Stimulated activated CD8-positive, alpha-beta memory T cell treated with anti-CD3 and anti-CD28 coated beads, Interleukin-2, amount 100 ng/mL, for 48 hours (primary cell): ENCODE measurements at regions not wholly inside any gene's neighbourhood (a gene's known extent, or its start where the extent isn't known, plus 50 kb on each side); places are given as distances from the start of the nearest gene placed in this dataset.

Experiments used
- DNase-seq, 2 donors: peaks; one replicate each; pipeline ENCODE4 v3.0.0-alpha.2; 2020; ENCODE audit warnings: low read depth in 2 of 2

- no peak for DNase-seq
These were observed 215.3 kb upstream of the RARB start for GRCh38 chr3:25212736-25213135.

GRCh38 chr3:25214034-25214433 lies 214.0 kb upstream of the RARB start:
- DNase-seq = no peak

GRCh38 chr3:25218362-25218761 lies 209.7 kb upstream of the RARB start:
- DNase-seq = no peak

GRCh38 chr3:25226747-25227146 lies 201.3 kb upstream of the RARB start:
- no peak for DNase-seq

DNA sequence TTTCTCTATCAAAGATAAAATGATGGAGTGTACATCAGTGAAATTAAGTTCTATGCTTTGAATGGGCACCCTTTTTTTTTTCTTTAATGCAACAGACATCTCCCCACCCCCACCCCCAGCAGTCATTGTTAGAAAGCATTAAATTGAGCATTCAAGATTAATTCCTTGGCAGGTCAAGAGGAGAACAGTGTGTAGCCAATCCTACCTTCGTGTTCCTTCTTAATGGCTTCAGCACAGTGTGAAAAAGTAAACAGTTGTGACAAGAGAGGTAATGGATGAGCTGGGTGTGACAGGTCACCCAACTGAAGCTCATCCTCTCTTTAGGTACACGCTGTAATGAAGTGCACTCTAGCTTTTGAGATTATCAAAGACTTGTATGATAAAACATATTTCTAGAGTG lies 198.5 kb upstream of the RARB start:
- no peak for DNase-seq

DNA sequence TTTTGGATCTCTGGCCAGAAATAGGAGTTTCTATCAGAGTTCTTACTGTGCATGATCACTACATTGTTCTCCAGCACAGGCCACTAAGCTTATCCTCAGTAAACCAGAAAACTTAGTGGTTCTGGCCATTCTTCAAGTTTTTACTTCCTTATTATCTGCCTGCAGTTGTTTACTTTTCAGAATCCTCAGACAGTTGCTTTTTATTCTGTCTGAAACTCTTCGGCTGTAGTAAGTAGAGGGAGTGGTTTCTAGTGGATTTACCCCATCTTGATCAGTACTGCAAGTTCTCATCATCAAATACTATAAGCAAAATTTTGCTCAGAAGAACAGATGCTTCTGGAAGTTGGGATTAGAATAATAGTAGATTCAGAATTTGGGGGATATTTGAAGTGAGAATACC lies 193.0 kb upstream of the RARB start:
- DNase-seq = no peak

GRCh38 chr3:25235466-25235865 lies 192.6 kb upstream of the RARB start:
- DNase-seq = no peak

GRCh38 chr3:25237602-25238001 lies 190.5 kb upstream of the RARB start:
- DNase-seq = no peak

DNA sequence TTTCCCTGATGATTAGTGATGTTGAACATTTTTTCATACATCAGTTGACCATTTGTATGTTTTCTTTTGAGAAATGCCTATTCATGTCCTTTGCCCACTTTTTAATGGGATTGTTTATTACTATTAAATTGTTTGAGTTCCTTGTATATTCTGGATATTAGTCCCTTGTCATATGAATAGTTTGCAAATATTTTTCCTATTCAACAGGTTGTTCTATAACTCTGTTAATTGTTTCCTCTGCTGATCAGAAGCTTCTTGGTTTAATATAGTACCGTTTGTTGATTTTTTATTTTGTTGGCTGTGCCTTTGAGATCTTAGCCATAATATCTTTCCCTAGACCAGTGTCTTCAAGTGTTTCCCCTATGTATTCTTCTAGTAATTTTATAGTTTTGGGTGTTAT lies 189.0 kb upstream of the RARB start:
- no peak for DNase-seq

DNA sequence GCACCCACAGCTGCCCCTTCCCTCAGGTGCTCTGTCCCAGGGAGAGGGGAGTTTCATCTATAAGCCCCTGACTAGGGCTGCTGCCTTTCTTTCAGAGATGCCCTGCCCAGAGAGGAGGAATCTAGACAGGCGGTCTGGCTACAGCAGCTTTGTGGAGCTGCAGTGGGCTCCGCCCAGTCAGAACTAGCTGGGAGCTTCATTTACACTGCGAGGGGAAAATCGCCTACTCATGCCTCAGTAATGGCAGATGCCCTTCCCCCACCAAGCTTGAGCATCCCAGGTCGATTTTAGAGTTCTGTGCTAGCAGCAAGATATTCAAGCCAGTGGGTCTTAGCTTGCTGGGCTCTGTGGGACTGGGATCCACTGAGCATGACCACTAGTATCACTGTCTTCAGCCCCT lies 181.2 kb upstream of the RARB start:
- no peak for DNase-seq

- DNase-seq = no peak
These were observed 175.8 kb upstream of the RARB start for GRCh38 chr3:25252291-25252690.

- DNase-seq = no peak
These were observed 171.0 kb upstream of the RARB start for GRCh38 chr3:25257026-25257425.

GRCh38 chr3:25259871-25260270 lies 168.2 kb upstream of the RARB start:
- no peak for DNase-seq

GRCh38 chr3:25262322-25262721 lies 165.7 kb upstream of the RARB start:
- DNase-seq = no peak

DNA sequence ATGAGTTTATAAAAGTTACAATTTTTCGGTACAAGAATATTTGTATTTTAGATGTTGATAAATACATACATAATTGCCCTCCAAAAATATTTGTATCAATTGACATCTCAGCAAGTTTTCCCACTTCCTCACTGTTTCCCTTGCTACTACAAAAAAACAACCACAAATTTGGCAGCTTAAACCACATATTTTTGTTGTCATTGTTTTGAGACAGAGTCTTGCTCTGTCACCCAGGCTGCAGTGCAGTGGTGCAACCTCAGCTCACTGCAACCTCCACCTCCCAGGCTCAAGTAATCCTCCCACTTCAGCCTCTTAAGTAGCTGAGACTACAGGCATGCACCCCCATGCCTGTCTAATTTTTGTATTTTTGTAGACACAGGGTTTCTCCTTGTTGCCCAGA lies 162.8 kb upstream of the RARB start:
- no peak for DNase-seq

DNA sequence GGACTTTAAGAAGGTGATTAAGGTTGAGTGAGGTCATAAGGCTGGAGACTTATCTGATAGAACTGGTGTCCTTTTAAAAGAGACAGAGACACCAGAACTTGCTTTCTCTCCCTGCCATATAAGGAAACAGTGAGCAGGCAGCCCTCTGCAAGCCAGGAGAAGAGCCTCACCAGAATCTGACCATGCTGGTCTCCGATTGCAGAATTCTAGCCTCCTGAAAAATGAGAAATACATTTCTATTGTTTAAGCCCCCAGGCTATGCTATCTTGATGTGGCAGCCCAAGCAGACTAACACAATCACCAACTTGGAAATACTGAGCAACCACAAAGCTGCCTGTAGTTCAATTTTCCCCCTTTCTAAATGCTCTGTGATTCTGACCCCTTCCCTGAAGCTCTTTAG lies 161.4 kb upstream of the RARB start:
- DNase-seq = no peak

DNA sequence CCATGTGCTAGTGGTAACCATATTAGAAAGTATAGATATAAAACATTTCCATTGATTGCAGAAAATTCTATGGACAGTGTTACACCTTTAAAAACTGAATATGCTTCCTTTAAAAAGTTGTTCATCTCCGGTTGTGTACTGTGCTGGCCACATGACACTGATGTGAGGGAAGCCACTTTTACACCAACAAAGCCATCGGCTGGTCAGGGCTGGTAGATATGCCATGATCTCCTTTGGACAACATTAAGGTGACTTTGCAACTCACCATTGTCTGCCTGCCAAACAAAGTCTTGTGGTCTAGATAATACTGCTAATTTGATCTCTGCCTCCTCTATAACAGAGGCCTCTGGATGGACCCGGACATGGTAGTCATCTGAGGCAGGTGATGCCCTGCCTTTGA lies 156.0 kb upstream of the RARB start:
- no peak for DNase-seq

- DNase-seq = no peak
These were observed 154.4 kb upstream of the RARB start for GRCh38 chr3:25273582-25274171.

- no peak for DNase-seq
These were observed 150.6 kb upstream of the RARB start for GRCh38 chr3:25277503-25277902.

DNA sequence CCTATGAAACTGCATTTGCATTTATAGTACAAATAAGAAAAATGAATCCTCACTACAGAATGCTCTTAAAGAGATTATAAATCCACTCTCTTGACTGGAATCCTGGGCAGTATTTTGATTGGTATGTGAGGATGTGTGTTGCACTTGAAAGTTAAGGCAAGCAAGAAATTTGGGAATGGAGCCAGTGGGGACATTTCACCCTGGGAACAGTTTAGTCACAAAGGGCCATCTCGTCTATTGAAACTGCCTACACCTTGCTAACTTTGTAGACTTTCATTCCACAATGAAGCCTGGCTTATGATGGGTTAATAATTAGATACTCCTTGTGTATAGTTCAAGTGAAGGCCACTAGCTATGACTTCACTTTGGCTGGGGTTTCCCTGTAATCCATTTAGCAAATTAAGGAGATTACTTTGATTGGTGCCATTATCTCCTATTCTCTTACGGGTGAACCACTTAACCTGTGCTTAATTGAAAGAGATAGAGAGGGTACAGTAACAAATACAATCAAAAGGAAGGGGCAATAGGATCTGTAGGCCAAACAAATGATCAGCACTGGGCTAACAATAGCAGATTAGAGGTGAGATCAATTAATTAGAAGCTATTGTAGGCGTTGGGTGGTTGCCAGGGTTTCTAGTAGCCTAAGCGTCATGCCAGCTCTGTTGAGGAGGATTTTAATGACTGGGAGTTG lies 146.9 kb upstream of the RARB start:
- no peak for DNase-seq

DNA sequence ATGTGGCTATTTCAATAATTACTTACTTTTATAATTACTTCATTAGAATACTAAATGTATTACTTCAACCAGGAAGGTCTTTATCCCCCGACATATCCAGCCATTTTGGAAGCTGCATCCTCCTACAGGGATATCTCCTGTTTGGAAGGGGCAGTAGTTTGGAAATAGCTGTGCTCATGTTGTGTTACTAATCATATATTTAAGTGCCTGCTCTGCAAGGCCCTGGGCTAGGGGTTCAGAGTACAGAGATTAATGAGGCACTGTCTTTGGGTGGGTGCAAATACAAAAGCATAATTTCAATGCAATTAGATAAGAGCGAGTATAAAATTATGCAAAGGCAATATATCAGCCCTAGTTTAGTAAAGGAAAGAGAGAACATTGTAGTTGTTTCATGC lies 146.3 kb upstream of the RARB start:
- DNase-seq = no peak

DNA sequence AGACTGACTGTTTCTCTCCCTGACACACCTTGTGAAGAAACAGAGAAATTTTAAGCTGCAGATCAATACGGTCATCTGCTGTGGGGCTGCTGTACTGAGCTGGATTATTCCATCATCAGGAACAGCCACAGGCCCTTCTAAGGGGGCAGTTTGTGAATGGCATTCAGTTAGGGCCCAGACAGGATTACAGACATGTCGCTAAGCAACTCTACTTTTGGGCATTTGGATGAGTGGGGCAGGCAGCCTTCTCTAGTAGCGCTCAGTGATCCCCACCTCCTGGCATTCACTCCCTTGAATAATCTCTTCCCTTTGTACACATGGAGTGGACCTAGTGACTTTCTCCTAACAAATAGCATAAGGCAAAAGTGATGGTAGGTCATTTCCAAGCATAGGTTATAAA lies 144.4 kb upstream of the RARB start:
- no peak for DNase-seq

- no peak for DNase-seq
These were observed 143.8 kb upstream of the RARB start for GRCh38 chr3:25284249-25284648.

GRCh38 chr3:25287291-25287884 lies 140.7 kb upstream of the RARB start:
- DNase-seq = no peak
